ENCODE measurements at regions not wholly inside any gene's neighbourhood (a gene's known extent, or its start where the extent isn't known, plus 50 kb on each side); places are given as distances from the start of the nearest gene placed in this dataset.

GRCh38 chr3:22916933-22917332 lies 286.2 kb upstream of the UBE2E2 start:
- no peak for DNase-seq

- no peak for DNase-seq
These were observed 283.1 kb upstream of the UBE2E2 start for GRCh38 chr3:22920006-22920405.

GRCh38 chr3:22922317-22922716 lies 280.8 kb upstream of the UBE2E2 start:
- no peak for DNase-seq

- DNase-seq: no peak
These were observed 279.4 kb upstream of the UBE2E2 start for GRCh38 chr3:22923711-22924110.

- DNase-seq: no peak
These were observed 274.7 kb upstream of the UBE2E2 start for GRCh38 chr3:22928216-22929110.

GRCh38 chr3:22933051-22933840 lies 269.9 kb upstream of the UBE2E2 start:
- DNase-seq: no peak

GRCh38 chr3:22933841-22934116 lies 269.3 kb upstream of the UBE2E2 start:
- no peak for DNase-seq

GRCh38 chr3:22935040-22935439 lies 268.1 kb upstream of the UBE2E2 start:
- DNase-seq: no peak

GRCh38 chr3:22937536-22937935 lies 265.6 kb upstream of the UBE2E2 start:
- no peak for DNase-seq

GRCh38 chr3:22938739-22939138 lies 264.4 kb upstream of the UBE2E2 start:
- no peak for DNase-seq

GRCh38 chr3:22939349-22939748 lies 263.8 kb upstream of the UBE2E2 start:
- no peak for DNase-seq

GRCh38 chr3:22940285-22940684 lies 262.8 kb upstream of the UBE2E2 start:
- no peak for DNase-seq

GRCh38 chr3:22942981-22943380 lies 260.1 kb upstream of the UBE2E2 start:
- no peak for DNase-seq

- DNase-seq: no peak
These were observed 255.3 kb upstream of the UBE2E2 start for GRCh38 chr3:22947851-22948250.

- DNase-seq: no peak
These were observed 251.2 kb upstream of the UBE2E2 start for GRCh38 chr3:22951910-22952309.

GRCh38 chr3:22952860-22953259 lies 250.3 kb upstream of the UBE2E2 start:
- DNase-seq: no peak

GRCh38 chr3:22959593-22959992 lies 243.5 kb upstream of the UBE2E2 start:
- no peak for DNase-seq

GRCh38 chr3:22960105-22960984 lies 242.8 kb upstream of the UBE2E2 start:
- peak; percentile 24 for DNase-seq

- DNase-seq: no peak
These were observed 240.9 kb upstream of the UBE2E2 start for GRCh38 chr3:22962244-22962643.

GRCh38 chr3:22966349-22966748 lies 236.8 kb upstream of the UBE2E2 start:
- DNase-seq: no peak

GRCh38 chr3:22969276-22969675 lies 233.9 kb upstream of the UBE2E2 start:
- no peak for DNase-seq

GRCh38 chr3:22971497-22971896 lies 231.6 kb upstream of the UBE2E2 start:
- DNase-seq: no peak

- DNase-seq: no peak
These were observed 226.1 kb upstream of the UBE2E2 start for GRCh38 chr3:22977042-22977441.
